ENCODE measurements at regions not wholly inside any gene's neighbourhood (a gene's known extent, or its start where the extent isn't known, plus 50 kb on each side); places are given as distances from the start of the nearest gene placed in this dataset.
"Not testable (repeated sequence)": the region's sequence is repeated elsewhere in the genome, so short reads cannot be mapped to it uniquely, and the experiment has no call there.

DNA sequence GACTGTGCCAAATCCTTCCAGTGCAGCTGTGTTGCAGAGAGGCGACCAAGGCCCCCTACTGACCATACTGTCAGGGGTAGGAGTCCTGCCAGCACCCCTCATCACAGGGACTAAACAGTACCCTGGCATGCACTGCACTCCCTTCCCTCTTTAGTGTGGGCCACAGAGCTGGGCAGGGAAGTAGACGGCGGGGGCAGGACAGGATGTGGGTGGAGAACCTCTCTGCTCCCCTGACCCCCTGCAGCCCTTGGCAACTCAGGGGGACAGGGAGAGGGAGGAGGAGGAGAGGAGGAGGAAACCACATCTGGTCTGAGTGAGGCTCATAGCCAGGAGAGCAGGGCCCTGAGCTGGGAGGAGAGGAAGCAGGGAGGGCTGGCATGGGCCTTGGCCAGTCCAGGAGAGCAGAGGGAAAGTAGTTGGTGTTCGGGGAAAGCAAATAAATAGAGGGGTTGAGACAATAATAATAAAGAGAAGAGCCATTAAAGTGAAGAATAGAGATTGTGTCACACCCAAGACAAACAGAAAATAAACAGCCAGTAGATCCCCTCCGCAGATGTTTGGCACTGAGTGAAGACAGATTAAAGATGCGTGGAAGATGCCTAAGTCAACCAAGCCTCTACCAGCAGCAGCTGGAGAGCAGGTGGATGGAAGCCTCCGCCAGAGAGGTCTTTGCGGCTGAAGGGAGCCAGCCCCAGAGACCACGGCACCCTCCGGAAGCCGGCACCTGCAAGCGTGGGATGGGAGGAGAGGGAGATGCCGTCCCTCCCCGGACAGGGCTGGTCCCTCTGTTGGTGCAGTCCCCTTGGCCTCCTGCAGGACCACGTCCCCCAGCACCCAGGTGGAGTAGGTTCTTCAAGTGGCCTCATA lies 61.5 kb downstream of the RPUSD4 start:
- no peak for DNase-seq

DNA sequence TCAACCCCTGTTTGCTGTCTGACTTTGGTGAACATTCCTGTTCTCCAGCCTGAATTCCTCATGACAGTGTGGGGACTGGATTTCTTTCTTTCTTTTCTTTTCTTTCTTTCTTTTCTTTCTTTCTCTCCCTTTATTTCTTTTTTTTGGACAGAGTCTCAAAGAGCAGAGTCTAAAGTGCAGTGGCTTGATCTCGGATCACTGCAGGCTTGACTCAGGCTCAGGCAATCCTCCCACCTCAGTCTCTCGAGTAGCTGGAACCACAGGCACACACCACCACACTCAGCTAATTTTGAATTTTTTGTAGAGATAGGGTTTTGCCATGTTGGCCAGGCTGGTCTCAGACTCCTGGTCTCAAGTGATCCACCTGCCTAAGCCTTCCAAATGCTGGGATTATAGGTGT lies 63.1 kb downstream of the RPUSD4 start:
- no peak for DNase-seq

GRCh38 chr11:126147208-126148111 lies 64.0 kb downstream of the RPUSD4 start:
- DNase-seq: no peak

DNA sequence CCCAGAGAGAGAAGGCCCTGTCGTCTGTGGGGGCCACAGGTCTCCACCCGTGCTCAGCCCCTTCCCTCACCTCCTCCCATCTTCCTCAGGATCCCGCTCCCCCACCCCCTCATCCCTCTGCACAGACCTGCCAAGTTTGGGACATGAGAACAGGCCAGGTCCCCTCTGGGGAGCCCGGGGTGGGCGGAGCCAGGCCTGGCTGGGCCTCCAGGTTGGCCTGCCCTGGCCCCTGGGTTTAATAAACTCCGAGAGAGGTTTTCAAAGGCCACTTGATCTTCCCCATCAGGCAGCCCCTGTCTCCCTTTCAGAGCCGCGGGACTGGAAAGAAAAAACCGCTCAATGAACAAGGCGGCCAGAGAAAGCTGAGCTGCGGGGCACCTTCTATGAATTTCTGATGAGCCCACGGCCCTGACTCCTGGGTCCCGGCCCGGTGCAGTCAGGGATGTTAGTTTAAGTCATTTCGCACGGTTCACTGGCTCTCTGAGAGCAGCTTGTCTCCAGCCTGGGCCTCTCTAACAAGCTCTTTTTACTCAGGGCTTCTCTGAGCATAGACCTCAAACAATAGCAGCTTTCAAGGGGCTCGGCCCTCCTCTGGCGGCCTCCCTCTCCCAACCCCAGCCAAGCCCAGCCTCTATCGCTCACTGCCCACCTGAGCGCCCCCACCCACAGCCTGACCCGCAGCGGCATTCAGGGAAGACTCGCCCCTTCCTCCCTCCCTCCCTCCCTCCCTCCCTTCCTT lies 64.8 kb downstream of the RPUSD4 start:
- DNase-seq: no peak

GRCh38 chr11:126145954-126146353 lies 65.5 kb downstream of the RPUSD4 start:
- no peak for DNase-seq

DNA sequence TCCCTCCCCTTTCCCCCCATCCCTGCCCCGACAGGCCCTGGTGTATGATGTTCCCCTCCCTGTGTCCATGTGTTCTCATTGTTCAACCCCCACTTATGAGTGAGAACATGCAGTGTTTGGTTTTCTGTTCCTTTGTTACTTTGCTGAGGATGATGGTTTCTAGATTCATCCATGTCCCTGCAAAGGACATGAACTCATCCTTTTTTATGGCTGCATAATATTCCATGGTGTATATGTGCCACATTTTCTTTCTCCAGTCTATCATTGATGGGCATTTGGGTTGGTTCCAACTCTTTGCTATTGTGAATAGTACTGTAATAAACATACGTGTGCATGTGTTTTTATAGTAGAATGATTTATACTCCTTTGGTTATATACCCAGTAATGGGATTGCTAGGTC lies 68.0 kb downstream of the RPUSD4 start:
- not testable (repeated sequence) for DNase-seq

DNA sequence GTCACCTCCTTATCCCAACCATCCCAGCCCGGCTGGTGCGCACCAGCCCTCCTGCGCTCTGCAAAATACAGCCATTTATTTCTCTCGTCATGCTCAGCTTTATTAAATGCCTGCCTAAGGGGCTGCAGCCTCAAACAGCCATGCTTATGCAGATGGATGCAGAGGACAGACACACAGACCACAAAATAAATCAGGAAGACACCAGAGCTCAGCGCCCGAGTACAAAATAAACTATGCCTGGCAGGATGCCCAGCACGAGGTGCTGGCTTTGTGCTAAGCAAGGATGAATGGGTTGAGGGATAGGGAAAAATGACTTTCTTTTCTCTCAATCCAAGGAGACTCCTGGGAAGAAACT lies 70.5 kb downstream of the RPUSD4 start:
- no peak for DNase-seq

GRCh38 chr11:126140201-126140925 lies 71.1 kb downstream of the RPUSD4 start:
- DNase-seq: no peak

- DNase-seq: no peak
Observed at GRCh38 chr11:126139111-126140091, 72.0 kb downstream of the RPUSD4 start.

GRCh38 chr11:126138636-126139035 lies 72.8 kb downstream of the RPUSD4 start:
- DNase-seq: no peak

GRCh38 chr11:126137136-126137535 lies 74.3 kb downstream of the RPUSD4 start:
- DNase-seq: no peak

- no peak for DNase-seq
Observed at GRCh38 chr11:126136507-126136906, 73.8 kb upstream of the CDON start.

GRCh38 chr11:126135235-126136176 lies 72.8 kb upstream of the CDON start:
- no peak for DNase-seq

DNA sequence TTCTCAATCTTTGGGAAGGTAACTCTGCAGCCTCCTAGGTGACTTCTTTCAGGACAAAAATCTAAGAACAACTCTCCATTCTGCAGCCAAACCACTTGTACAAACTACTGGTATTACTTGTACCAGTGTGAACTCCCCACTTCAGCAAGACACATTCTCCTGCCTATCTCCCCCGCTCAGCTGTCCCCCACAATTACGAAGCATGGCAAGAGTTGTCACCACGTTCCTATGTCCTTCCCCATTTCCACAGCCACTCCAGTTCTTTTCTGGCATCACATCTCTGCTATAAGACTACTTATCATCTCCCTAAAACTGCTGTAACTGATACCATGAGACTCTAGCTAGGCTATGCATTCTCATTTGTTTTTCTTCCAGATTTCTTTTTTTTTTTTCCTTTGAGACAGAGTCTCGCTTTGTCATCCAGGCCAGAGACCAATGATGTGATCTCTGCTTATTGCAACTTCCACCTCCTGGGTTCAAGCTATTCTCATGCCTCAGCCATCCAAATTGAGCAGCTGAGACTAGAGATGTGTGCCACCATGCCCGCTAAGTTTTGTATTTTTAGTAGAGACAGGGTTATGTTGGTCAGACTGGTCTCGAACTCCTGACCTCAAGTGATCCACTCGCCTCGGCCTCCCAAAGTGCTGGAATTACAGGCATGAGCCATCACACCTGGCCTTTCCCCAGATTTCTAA lies 71.9 kb upstream of the CDON start:
- DNase-seq: no peak

GRCh38 chr11:126133901-126134300 lies 71.2 kb upstream of the CDON start:
- no peak for DNase-seq

GRCh38 chr11:126132319-126132718 lies 69.7 kb upstream of the CDON start:
- no peak for DNase-seq

DNA sequence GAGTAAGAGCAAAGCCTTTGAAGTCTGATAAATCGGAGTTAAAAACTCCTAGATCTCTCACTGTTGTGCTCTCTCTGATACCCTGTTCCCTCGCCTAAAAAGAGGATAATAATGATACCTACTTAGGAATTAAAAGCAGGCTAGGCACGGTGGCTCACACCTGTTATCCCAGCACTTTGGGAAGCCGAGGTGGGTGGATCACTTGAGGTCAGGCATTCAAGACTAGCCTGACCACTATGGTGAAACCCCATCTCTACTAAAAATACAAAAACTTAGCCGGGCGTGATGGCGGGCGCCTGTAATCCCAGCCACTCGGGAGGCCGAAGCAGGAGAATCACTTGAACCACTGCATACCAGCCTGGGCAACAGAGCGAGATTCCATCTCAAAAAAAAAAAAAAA lies 68.1 kb upstream of the CDON start:
- DNase-seq: not testable (repeated sequence)

GRCh38 chr11:126129727-126130671 lies 67.3 kb upstream of the CDON start:
- no peak for DNase-seq

Measured in GOT3 (cell line).